ENCODE measurements at regions not wholly inside any gene's neighbourhood (a gene's known extent, or its start where the extent isn't known, plus 50 kb on each side); places are given as distances from the start of the nearest gene placed in this dataset.
"Not testable (repeated sequence)": the region's sequence is repeated elsewhere in the genome, so short reads cannot be mapped to it uniquely, and the experiment has no call there.

DNA sequence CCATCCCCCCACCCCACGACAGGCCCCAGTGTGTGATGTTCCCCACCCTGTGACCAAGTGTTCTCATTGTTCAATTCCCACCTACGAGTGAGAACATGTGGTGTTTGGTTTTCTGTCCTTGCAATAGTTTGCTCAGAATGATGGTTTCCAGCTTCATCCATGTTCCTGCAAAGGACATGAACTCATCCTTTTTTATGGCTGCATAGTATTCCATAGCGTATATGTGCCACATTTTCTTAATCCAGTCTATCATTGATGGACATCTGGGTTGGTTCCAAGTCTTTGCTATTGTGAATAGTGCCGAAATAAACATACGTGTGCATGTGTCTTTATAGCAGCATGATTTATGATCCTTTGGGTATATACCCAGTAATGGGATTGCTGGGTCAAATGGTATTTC, 132.5 kb downstream of the EBLN2 start:
- TF ChIP-seq, protein P1, sequence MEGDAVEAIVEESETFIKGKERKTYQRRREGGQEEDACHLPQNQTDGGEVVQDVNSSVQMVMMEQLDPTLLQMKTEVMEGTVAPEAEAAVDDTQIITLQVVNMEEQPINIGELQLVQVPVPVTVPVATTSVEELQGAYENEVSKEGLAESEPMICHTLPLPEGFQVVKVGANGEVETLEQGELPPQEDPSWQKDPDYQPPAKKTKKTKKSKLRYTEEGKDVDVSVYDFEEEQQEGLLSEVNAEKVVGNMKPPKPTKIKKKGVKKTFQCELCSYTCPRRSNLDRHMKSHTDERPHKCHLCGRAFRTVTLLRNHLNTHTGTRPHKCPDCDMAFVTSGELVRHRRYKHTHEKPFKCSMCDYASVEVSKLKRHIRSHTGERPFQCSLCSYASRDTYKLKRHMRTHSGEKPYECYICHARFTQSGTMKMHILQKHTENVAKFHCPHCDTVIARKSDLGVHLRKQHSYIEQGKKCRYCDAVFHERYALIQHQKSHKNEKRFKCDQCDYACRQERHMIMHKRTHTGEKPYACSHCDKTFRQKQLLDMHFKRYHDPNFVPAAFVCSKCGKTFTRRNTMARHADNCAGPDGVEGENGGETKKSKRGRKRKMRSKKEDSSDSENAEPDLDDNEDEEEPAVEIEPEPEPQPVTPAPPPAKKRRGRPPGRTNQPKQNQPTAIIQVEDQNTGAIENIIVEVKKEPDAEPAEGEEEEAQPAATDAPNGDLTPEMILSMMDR (IDR thresholded peaks at IDR 0.05), result not testable (repeated sequence)
- TF ChIP-seq EP300 (IDR thresholded peaks at IDR 0.05); POLR2A (IDR thresholded peaks at IDR 0.05; ENCODE audit: low read depth); POLR2AphosphoS5 (IDR thresholded peaks at IDR 0.05): not testable (repeated sequence)
